GM12865 (cell line): ENCODE measurements at regions not wholly inside any gene's neighbourhood (a gene's known extent, or its start where the extent isn't known, plus 50 kb on each side); places are given as distances from the start of the nearest gene placed in this dataset.

Experiments
- DNase-seq: peaks from one replicate; pipeline ENCODE4 v3.0.0; 2010; ENCODE audit warnings: low read depth
- H3K4me3 ChIP-seq: 2 replicates; pipeline ENCODE4 v1.5.1; 2011; ENCODE audit warnings: mild to moderate bottlenecking, low read depth, low read length, control low read depth
- CTCF ChIP-seq: IDR thresholded peaks from 2 replicates; pipeline ENCODE4 v1.5.1; 2011; ENCODE audit warnings: low read length, control low read depth, low read depth, inconsistent platforms; ENCODE audit not compliant: insufficient read depth; ENCODE audit errors: missing control alignments

- no peak overlapping the region for H3K4me3 ChIP-seq
- DNase-seq, result no peak
- no peak for TF ChIP-seq CTCF
Observed at GRCh38 chr5:34496701-34497469, 159.2 kb upstream of the RAI14 start.

DNA sequence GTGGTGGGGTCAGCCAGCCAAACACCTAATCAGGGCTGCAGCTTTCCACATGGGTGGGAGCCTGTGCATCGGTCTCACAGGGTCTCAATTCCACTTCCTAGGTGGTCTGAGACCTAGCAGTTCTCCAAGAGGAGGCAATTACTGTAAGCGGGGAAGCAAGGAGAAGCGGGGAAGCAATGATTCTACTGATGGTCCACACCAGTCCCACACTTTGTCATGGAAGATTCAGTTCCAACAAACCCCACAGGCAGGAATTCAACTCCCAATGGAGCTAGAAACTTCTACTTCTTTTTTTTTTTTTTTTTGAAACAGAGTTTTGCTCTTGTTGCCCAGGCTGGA is 158.7 kb upstream of the RAI14 start:
- DNase-seq, result no peak
- no peak overlapping the region for H3K4me3 ChIP-seq
- TF ChIP-seq CTCF, result no peak

DNA sequence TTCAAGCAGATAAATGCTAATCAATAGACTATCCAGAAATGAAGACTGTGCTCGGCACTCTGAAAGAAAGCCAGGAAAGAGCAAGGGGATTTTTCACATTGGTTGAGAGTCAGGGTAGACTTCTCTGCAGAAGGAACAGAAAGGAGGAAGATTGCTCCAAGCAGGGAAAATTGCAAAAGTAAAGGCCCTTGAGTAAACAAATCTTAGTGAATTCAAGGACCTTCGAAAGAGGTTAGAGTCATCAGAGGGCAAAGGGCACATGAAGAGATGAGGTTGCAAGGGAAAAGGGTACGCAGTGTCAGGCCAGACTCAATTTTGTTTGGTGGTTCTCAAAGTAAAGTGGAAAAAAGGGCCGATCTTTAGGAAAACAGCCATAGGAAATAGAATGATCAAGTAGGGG is 157.6 kb upstream of the RAI14 start:
- H3K4me3 ChIP-seq, result peak overlapping the region; percentile 23
- DNase-seq, result no peak
- TF ChIP-seq CTCF, result no peak

GRCh38 chr5:34499001-34499734 is 157.0 kb upstream of the RAI14 start:
- H3K4me3 ChIP-seq, result peak overlapping the region; percentile 23
- peak; percentile 92 for DNase-seq
- TF ChIP-seq CTCF, result no peak

DNA sequence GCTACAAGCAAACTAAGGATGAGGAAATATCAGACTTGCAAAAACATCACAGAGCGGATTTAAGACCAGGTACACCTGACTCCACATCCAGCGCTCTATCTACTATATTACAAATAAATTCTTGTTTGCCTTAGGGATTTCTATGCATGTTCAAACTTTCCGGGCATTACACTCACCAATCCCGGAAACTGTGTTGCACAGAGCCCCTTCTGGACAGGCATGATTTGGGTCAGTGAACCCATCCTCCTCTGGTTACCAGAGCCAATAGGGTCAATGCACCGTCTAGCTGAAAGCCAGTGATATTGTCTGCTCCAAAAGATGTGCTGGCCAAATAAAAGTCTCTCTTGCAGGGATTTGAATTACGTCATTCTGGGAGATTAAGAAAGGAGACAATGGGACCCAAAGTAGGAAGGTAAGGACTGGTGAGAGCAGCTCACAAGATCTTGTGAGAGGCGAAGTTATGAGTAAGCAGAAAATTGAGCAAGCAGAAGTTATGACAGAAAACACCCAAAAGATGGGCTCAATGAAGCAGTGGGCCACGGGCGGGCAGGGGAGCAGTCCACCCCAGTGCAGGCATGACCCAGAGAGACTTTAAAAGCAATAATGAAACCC is 155.8 kb upstream of the RAI14 start:
- no peak for TF ChIP-seq CTCF
- peak; percentile 38 for DNase-seq
- no peak overlapping the region for H3K4me3 ChIP-seq

GRCh38 chr5:34501016-34501415 is 155.1 kb upstream of the RAI14 start:
- H3K4me3 ChIP-seq, result no peak overlapping the region
- no peak for TF ChIP-seq CTCF
- no peak for DNase-seq
